Kidney glomerular epithelial cell (primary cell): ENCODE measurements at regions not wholly inside any gene's neighbourhood (a gene's known extent, or its start where the extent isn't known, plus 50 kb on each side); places are given as distances from the start of the nearest gene placed in this dataset.
"Not testable (repeated sequence)": the region's sequence is repeated elsewhere in the genome, so short reads cannot be mapped to it uniquely, and the experiment has no call there.

Experiments used
- DNase-seq: peaks from one replicate; lab custom pipeline; 2025; lab: John Stamatoyannopoulos, UW

DNA sequence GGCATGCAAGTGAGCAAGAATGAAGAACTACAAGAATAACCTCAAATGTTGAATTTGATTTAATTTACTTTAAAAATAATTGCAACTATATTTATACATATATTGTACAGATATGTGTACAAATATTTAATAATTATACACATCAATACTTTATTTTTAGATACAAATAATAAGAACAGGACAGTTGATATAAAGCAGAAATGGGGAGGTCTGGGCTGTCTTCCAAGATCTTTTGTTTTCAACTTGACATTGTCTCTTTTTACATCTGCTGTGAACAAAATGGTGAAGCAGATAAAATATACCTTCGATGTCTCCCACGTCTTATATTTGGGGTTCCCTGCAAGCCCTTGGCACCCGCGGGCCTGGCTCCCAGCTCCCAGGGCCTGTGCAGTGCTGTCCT, 231.3 kb upstream of the RBBP8 start:
- no peak for DNase-seq

DNA sequence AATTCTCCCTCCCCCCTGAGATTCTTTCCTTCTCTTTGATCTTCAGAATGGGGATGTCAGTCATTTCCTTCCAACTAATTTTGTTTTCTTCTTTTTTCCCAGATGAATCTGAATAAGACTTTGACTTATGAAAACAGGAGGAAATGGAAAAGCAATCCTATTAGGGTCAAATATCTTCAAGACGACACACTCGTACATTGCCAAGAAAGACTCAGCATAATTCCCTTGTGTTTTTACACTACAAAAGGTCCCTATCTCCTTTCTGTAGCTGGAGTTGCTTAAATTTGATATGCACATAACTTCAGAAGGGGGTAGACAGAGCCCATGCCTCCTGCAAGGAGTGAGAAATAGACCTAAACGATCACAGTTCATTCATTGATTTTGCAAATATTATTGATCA, 230.3 kb upstream of the RBBP8 start:
- no peak for DNase-seq

DNA sequence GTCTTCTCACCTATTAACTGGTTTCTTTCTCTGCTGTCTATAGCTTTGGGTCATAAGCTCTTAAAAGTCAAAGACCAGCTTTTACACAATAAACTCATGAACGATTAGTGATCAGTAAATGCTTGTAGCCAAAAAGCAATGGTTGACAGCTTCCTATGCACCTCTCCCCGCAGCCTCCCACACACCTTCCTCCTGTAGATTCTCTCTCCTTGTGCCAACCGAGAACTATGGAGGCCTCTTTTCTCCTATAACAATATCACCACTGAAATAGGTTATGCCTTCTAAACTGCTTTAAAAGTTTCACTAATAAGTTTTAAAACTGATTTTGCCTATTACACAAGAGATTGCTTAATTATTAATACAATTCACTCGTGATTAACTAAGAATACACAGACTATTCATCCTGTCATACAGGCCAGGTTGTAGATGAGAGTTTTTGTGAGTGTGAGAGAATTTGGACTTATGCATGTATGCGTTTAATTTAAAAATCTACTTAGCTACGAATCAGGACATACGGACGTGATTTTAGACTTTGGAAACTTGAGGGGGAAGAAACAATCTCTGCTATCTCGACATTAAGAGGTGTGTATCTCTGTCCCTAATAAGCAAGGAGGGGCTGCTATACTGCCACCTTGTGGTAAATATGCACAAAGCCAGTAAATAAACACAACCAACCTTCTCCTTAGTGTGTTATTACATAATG, 229.1 kb upstream of the RBBP8 start:
- DNase-seq, result peak; percentile 72

DNA sequence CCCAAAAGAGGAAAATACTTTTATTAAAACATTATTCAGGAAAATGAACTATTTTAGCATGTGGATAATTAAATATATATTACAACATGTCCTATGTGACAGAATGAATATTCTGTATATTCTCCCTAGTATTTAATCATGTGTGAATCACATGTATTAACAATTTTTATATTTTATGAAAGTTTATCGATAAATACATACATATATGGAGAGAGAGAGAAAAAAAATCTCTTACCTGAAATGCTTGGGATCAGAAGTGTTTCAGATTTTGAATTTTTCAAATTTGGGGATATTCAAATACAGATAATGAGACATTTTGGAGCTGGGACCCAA, 228.6 kb upstream of the RBBP8 start:
- no peak for DNase-seq

DNA sequence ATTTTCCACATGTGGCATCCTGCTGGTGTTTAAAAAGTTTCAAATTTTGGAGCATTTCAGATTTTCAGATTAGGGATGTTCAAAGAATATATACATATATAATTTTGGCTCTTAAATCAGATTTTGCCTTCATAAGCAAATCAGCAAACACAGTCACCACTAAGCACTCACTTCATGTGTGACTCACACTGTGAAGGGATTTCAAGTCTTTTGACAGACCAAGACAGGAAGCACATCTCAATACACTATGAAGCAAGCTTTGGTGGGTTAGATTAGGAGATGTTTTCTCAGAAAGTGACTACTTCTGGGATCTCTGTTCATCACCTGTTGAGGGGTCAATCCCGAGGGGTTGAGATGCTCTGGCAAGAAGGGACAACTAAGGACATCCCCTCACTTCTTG, 227.8 kb upstream of the RBBP8 start:
- peak; percentile 79 for DNase-seq

DNA sequence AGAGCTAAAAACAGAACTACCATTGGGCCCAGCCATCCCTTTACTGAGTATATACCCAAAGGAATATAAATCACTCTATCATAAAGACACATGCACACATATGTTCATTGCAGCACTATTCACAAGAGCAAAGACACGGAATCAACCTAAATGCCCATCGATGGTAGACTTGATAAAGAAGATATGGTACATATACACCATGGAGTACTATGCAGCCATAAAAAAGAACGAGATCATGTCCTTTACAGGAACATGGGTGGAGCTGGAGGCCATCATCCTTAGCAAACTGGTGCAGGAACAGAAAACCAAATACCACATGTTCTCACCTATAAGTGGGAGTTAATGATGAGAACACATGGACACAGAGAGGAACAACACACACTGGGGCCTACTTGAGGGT, 227.1 kb upstream of the RBBP8 start:
- DNase-seq, result not testable (repeated sequence)

DNA sequence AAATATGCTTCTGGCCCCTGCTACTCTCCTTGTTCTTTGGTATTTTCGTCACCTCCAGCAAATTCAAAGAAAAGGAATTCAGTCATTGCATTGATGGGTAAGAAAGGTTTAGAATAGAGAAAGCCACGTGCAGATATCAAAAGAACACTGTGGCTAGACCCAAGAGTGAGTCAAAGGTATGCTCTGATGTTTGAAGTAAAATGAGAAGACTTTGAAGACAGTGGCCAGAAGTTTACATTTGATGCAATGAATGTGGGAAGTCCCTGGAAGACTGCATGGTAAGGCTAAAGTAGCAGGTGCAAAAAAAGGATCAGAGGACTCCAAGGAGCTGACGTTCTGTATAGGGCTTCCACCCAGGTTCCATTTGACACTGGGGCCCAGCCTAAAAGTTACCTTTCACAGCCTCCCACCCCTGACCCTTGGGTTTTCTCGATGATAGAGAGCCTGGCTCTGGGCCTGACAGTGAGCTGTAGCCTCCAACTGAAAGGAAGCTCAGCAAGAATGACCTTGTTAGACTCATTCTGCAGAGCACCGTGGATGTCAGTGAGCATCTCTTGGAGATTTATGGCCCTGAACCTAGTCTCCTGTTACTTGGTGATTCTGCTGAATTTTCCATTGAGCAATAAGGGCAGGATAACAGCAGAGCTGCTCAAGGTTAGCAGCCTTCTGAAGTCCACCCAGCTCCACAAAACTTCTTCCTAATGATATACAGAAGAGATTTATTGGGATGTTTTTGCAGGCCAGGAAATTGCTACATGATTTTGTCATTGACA, 223.7 kb upstream of the RBBP8 start:
- DNase-seq, result peak; percentile 67

DNA sequence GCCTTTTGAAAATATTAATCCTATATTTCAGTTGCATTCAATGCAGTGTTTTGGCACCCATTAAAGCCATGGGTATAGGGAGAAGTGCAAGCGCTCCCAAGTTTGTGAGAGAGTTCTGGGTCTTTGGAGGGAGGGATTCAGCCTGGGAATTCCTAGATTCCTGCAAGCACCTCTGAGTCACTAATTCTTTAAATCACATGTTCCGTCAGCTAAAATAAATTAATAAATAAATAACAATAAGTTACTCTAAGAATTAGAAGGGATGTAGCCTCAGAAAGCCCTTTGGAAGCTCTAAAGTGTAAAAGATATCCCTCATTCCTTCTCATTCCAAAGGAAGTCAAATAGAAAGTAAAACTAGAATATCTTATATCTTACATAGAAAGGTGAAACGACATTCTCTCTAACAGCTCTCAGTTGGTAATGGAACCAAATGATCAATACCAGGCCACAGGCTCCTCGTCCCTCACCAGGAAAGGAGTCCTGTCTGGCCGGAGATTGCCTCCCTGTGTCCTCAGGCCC, 222.4 kb upstream of the RBBP8 start:
- peak; percentile 70 for DNase-seq

DNA sequence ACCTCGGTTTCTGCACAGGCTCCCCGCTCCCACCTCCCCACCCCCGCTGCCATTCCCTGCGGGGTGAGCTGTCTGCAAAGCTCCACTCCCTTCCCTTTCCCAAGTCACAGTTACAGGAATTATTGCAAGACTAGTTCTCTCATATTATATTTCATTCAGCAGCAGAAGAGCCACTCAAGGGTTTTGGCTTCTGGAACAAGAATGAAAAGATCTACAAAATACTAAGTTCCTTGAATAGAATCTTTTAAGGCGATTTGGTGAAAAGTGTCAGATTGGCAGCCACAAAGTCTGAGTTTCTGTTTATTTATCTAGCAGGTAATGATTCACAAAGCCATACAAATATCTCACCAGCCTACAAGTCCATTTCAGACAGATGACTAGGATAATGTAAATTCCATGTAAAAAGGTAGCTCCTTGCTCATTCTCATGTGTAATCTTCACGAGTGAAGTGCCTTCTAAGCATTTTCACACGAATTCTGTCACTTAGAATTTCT, 221.9 kb upstream of the RBBP8 start:
- DNase-seq, result peak; percentile 93

DNA sequence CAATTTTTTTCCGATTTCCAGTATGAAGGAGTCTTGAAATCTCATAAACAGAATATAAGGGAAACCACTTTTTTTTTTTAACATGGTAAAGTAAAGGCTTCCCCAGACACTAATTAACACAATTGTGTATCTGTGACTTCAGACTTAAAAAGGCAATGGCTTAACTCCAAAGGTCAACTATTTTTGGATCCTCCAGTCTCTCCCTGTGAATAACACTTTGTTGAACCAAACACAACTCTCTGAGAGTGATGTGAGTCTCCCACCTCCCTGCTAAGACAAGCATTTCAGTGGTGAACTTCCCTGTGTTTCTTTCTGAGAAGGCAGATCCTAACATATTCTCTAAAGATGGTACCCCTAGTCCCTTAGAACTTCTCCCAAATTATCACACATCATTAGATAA, 219.6 kb upstream of the RBBP8 start:
- DNase-seq, result no peak

DNA sequence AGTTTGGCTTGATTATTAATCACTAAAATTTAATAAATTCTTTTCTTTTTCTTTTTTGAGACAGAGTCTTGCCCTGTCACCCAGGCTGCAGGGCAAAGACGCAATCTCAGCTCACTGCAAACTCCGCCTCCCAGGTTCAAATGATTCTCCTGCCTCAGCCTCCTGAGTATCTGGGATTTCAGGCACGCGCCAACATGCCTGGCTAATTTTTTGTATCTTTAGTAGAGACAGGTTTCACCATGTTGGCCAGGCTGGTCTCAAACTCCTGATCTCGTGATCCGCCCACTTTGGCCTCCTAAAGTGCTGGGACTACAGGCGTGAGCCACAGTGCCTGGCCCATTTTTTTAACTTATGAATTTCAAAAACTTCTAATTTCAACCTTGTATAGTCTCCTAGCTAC, 215.6 kb upstream of the RBBP8 start:
- DNase-seq, result not testable (repeated sequence)

DNA sequence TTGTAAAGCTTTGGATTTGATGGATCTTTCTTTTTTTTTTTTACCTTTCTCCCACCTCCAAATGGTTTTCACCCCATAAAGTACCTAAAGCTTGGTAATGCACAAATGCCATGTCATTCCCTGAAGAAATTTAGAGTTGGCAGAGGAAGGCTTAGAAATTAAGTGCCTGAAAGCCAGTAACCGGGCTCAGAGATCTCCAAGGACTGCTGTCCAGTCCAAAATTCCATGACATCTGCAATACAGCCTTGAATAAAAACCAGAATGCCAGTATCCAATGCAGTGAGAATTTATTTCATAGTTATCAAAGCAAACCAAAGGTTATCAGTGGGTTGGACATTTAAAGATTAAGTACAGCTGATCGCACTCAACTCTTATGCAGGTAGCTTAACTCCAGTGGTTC, 209.9 kb upstream of the RBBP8 start:
- DNase-seq, result no peak

DNA sequence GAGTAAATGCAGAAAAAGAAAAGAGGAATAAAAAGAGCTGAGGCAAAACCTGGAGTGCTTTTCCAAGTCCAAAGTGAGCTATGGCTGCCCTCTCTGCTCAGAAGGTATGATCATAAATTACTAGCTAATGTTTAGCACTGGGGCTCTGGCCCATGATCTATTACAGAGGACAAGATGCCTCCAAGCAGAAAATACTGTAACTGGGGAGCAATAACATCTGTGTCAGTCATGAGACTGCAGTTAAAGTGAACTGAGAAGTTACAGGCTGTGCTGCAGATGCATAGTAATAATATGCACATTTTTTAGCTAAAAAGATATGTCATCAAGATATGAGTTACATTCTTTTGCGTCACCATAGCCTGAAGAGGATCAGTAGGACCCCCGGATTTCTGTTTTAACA, 209.4 kb upstream of the RBBP8 start:
- no peak for DNase-seq

DNA sequence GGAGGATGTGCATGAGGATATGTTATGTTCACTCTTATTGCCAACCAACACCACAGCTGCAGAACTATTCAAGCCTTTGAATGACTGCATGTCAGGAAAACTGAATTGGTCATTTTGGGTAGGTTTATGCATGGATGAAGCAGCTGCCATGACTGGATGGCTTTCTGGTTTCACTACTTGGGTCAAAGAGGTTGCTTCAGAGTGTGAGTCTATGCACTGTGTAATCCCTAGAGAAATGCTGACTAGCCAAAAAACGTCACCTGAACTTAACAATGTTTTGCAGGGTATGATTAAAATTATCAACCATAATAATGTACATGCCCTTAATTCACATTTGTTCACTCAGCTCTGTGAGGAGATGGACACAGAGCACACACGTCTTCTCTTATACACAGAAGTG, 206.7 kb upstream of the RBBP8 start:
- DNase-seq, result no peak

DNA sequence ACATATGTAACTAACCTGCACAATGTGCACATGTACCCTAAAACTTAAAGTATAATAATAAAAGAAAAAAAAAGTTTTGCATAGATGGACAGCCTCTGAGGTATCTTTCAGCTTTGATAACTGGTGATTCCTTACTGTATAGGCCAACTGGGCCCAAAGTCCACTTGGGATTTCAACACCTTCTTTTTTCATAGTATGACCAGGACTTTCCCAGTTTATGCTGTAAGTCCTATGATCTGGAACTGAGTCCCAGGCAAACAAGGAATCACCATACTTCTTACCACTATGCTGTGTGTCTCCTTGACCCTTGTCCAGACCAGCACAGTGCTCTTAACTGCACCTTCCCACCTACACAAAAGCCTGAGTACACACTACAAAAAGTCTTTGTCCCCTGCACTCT, 205.1 kb upstream of the RBBP8 start:
- no peak for DNase-seq

DNA sequence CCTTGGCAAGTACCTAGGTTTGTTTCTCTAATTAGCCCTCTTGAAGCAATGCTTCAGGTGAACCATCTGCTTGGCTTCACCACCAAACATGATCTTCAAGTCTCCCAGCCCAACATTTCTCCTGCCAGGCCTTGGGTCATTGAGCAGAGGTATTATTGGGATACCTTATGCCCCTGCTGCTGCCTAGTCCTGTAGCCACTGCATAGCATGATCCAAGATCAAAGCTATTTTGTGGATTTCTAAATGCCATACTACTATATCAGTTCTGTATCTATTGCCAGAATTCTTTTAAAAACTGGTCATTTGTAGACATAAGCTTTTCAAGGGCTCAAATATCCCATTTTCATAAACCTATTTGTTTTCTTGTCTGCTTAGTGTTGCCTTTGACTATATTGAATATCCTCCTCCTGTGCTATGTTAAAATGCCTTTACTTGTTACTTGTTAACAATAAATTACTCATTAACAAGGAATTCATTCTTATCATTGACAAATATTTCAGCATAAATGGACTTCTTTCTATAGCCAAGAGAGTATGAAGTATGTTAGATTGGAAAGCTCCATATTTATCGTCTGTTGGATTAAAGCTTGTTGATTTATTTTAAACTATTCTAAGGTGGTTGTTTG, 204.5 kb upstream of the RBBP8 start:
- DNase-seq, result peak; percentile 0

DNA sequence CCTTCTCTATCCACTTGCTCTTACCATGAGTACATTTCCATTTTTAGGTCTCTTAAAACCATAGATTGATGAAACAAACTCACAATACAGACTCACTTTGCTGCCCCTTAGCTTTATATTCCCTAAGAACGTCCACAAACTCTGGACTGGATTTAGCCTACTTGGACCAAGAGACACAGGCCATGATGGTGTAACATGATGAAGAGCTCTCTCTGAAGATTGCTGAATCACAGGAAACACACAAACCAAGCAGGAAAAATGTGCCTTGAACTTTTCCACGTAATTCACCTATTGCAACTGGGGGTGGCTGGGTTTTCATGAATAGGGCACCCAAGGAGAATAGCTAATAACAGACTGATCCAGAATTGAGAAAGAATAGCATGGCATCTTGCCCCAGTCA, 201.7 kb upstream of the RBBP8 start:
- no peak for DNase-seq

DNA sequence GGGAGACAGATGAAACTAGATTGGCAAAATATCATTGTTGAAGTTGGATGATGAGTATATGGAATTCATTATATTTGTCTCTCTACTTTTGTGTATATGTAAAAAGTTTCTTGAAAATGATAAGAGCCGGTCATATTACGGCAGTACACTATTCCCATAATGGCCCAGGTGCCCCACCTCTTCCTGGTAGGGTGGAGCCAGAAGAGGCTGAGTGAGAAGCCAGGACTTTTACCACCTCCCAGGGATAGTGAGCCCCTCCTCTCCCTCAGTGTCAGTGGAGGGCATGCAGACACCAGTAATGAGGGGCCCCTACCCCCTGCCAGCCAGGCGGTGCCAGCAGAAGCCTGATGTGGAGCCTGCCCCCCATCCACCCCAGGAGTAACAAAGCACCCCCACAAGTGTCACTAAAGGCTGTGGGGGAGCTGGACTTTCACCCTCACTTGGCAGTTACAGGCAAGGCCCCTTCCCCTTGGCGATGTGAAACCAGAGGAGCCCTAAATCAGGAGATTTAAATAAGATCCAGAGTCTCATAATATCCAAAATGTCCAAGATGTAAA, 198.9 kb upstream of the RBBP8 start:
- no peak for DNase-seq

DNA sequence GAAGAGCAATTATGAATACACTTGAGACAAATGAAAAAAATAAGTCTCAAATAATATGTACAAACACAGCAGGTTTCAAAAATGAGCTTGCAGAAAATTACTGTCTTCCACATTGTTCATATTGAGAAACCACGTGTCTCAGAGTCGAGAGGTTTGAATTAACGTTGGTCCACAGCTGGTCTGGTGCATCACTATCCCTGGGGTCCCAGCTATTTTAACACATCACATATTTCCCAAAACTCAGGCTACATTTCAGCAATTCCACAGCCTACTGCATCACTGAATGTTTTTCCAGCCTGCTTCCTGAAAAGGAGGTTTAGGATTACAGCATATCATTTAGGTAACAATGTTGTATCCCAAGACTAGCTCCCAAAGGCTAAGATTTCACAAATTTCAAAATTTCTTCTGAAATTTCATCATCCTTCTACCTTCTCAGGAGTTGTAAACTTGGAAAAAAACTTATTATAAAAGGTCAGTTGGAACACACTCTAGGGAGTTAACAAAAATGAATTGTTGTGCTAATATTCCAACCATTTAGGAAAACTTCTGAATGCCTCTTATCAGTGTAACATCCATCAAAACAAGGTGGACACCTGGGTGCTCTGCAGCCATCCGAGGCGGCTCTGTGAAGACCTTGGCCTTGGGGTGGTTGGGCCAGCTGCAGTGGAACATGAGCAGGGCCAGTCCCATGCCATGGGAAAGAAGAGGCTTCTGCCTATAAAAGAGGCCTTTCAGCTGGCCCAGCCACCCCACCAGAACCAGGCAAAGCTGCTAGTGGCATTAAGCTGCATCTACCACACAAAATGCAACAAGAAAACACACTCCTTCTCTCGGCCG, 198.1 kb upstream of the RBBP8 start:
- DNase-seq, result no peak

DNA sequence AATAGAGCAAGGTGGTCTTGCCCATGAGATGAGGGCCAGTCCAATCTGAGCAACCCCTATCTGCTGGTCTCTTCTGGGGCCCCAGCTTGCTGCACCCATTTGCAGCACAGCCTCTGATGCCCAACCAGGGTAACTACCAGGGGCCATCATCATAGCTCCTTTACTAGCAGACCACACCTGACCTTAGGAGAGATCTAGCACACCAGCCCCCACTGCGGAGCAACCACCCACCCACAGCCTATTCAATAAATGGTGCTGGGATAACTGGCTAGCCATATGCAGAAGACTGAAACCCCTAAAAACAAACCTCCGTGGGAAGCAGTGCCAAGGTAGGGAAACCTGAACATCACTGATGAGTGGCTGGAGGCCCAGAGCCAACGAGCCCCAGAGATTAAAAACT, 196.1 kb upstream of the RBBP8 start:
- DNase-seq, result no peak

DNA sequence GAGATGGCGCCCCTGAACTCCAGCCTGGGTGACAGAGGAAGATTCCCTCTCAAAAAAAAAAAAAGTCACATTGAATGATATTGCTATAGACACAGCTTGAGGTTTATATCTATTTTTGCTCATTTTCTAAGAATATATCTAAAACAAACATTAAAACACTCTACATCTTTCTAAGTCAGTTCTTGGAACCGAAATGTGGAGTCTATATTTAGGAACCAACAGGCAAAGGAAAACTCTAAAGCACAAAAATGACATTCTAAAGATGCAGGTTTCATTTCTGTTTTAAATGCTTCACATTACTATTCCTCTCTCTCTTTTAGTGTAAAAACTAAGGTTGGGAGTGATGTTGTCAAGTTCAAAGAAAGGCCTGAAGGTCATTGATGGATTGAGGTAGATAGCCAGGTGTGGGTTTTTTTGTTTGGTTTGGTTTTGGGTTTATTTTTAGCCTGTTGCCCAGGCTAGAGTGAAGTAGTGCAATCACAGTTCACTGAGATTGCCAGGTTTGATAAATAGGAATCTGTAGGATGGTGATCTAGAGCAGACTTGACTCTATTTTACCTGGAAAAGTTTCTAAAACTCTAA, 194.0 kb upstream of the RBBP8 start:
- DNase-seq, result no peak
